ENCODE measurements at regions not wholly inside any gene's neighbourhood (a gene's known extent, or its start where the extent isn't known, plus 50 kb on each side); places are given as distances from the start of the nearest gene placed in this dataset.
A peak's percentile ranks its signal among the peaks of the same experiment; 100 is the strongest.

DNA sequence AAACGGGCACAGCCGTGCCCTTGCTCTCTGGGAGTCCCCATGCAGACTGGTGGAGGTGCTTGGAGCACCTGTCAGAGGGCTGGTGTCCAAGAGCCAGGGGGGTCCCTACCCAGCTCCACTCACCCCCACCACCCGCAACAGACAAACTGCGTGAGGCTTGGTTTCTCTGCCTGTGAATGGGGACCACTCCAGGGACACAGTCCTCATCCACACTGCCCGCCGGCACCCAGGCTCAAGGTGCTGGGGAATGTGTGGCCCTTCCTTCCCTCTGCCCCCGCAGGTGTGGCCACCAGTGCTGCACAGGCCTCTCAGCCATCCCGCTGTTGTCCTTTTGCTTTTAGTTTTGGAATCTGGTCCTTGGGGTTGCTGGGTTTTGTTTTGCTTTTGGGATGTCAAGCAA, 136.5 kb upstream of the ZNF236 start:
- DNase-seq, result no peak

DNA sequence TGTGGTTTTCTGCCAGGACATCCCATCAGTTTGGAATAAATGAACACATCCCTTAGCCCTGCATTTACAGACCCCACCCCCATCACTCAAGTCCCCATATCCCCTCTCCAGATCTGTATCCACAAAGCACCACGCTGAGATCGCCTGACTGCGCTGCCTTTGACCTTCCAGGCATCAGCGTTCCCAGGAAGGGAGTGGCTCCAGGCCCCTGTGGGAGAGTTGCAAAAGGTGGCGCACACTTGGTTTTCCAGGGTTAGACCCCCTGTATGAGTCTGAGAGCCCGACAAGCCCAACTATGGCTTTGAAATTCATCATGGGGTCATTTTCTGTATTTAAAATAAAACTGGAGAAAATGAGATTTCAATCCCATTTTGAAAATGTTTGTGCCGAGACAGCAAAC, 137.0 kb upstream of the ZNF236 start:
- no peak for DNase-seq

DNA sequence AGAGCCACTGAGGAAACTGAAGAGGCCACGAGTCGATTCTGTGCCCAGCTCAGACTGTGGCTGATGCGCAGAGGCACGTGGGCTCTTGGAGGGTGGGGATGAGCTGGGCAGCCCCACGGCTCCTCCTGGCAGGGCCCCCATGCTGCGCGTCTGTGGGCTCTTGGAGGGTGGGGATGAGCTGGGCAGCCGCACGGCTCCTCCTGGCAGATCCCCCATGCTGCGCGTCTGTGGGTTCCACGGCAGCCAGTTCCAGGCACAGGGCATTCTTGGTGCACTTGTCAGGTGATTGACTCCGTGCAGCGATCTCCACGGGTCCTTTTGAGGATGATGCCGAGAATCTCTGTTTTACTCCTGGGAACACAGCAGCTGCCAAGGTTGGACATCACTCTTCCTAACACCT, 138.1 kb upstream of the ZNF236 start:
- DNase-seq, result no peak

DNA sequence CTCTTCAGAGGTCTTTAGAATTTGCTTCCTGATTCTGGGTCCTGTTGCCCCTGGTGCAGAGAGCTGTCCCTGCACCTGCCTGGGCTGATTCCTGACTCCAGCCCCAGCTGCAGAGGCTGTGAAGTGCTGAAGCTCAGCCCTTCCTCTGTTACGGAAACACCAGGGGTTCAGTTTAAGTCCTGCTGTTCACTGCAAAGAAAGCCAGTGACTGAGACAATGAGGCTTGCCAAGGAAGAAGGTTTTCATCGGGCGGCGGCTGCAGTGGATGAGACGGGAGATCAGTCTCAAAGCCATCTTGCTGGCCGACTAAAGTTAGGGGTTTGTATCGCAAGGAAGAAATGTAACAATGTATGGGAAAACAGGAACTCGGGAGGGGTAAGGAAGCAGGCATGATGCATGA, 142.4 kb upstream of the ZNF236 start:
- DNase-seq, result no peak

DNA sequence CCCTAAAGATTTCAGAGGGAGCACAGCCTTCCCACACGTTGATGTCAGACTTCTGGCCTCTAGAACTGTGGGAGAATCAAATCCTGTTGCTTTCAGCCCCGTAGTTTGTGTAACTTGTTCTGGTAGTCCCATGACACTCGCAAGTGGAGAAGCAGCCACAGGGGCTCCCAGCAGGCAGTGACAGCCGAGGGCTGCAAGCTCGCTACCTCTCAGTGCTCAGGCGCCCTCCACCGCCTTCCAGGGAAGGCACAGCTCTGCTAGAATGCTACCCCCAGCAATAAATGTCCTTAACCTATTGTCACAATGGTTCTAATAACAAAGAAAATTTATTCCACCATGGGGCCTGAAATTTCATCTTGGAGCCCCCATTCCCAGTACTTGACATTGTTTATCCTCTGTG, 143.1 kb upstream of the ZNF236 start:
- no peak for DNase-seq

DNA sequence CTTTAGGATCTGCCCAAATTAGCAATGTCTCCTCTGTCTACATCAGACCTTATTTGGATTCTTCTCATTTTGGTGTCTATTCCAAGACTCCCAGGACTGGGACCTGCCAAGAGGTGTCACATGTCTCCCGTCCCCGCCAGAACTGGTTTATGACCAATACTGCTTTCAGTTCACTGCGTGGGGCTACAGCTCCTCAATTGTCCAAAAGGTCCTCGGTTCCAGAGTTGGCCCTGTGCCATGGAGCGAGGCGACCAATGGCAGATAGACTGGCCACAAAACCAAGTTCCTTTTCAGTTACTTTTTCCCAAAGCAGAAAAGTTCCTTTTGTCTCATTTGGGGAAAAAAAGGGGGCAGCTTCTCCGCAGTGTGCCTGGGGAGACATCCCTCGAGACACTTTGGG, 144.1 kb upstream of the ZNF236 start:
- no peak for DNase-seq

DNA sequence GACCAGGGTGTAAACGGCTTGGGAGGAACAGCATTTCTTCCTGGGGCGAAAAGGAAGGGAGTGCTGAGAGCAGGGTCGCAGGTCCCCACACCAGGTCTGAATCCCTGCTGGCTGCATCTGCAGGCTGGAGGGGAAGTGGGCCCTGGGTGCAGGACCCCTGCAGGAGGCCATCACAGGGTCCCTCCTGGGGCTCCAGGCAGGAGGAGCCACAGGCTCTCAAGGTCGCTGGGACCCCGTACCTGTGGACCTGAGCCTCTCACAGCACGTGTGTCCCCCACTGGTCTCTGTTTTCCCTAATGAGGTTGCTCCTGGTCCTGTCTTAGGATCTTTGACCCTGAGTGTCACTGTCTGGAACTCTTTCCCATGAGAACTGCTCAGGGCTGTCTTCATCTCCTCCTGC, 147.8 kb upstream of the ZNF236 start:
- DNase-seq, result no peak

DNA sequence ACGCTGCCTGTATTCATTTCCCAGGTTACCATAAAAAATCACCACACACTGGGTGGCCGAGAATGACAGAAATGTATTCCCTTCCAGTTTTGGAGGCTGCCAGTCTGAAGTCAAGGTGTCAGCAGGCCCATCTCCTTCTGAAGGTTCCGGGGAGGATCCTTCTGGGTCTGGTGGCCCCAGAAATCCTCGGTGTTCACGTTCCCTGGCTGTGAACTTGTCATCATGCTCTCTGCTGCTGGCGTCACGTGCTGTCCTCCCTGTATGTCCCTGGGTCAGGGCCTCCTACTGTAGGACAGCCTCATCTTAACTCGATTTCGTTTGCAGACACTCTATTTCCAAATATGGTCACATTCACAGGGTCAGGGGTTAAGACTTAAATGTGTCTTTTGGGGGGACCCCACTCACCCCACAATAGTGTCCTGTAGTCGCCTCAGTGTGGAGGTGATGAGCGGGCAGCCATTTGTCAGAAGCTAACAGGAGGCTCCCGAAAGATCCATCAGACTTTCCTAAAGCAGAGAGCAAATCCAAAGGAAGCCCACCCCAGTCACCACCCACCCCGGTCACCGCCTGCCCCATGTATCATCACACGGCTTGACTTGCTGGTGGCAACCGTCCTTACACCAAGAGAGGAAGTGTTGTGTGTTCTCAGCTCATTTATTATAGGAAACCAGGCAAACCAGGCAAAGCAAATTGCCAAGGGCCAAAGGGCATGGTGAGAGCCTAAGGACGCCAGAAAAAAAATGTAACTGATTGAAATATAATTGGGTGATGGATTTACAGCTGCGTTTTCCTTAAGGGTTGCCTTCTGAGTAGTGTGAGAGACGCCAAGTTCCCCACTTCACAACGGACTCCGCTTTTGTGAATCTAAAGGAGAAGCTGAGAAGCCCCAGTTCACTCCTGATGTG, 148.8 kb upstream of the ZNF236 start:
- peak; percentile 90 for DNase-seq

DNA sequence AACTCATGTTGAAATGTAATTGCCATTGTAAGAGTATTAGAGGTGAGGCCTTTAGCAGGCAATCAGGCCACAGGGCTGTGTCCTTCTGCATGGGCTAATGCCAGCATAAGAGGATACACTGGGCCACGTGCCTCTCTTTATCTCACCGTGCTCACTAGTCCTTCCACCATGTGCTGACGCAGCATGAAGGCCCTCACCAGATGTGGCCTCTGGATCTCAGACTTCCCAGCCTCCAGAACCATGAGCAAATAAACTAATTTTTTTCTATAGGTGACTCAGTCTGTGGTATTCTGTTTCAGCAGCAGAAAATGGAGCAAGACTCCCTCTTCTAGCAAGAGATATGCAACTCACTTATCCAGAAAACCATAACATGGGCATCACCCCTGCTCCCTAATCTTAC, 149.7 kb upstream of the ZNF236 start:
- no peak for DNase-seq

DNA sequence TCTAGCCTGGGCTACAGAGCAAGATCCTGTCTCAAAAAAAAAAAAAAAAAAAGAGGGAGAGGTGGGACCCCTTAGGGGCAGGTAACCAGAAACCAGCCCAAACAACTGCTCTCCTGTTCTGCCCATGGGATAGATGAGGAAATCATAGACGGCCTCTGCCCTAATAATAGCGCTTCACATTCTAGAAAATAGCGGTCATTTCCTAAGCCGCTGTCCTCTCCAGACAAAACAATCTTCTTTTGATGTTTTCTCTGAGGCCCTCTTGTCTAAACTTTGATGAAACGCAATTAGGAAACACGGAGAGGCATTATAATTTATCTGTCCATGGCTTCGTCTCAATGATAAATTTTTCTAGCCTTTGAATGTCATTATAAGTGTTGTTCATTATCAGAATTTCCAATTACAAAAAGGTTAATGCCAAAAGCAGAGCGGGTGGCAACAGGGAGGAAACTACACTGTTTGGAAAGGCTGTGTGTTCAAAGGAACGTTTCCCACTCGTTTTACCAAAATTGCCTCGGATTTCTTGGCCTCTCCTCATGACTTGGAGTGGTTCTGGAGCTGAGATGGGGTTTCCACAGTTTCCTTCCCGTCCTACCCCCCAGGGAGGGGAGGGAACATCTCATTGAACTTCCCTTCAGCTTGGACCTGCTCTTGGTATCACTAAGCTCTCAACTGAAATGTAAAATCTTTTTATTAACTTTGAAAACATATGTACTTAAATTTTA, 151.6 kb upstream of the ZNF236 start:
- DNase-seq, result no peak

DNA sequence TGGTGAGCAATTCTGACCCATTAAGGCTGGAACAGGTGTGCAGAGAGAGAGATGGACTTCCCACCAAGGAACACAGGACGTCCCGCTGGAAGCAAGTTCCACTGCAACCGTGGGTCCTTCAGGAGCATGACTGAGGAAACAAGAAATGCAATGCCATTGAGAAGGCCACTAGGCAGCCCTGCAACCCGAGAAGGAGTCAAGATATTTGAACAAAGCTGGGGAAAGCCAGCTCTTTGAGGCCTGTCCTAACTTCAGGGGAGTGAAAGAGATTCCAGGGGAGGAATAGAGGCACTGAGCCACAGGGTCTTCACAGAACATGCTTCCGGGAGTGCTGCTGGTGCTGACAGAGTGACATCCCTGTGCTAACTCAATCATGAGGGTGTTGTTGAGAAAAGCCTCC, 153.8 kb upstream of the ZNF236 start:
- no peak for DNase-seq

DNA sequence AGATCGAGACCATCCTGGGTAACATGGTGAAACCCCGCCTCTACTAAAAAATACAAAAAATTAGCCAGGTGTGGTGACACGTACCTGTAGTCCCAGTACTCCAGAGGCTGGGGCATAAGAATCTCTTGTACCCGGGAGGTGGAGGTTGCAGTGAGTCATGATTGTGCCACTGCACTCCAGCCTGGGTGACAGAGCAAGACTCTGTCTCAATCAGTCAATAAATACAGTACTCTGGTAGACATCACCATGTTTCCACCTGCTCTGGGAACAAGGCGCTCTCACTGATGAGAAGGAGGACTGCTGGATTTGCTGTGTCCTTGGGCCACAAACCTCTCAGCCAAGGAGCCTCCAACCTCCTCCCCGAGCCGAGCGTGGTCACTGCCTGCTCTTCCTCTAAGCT, 154.2 kb upstream of the ZNF236 start:
- DNase-seq, result no peak

DNA sequence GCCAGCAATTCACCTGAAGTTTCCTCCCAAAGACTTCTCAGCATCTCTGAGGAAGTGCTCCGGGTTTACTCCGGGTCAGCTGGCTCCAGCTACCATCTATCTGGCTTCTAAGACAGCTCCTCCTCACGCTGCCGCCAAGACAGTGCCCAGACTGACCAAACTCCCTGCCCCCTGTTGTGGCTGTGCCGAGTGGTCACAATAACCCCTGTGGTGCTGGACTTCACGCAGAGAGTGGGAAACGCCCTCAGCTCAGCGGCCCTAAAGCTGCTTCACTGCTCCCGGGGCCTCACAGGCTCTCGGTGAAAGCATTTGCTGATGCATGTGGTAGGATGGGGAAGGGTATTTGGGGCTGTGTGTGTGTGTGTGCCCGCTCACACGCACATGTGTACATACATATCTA, 154.8 kb upstream of the ZNF236 start:
- no peak for DNase-seq

DNA sequence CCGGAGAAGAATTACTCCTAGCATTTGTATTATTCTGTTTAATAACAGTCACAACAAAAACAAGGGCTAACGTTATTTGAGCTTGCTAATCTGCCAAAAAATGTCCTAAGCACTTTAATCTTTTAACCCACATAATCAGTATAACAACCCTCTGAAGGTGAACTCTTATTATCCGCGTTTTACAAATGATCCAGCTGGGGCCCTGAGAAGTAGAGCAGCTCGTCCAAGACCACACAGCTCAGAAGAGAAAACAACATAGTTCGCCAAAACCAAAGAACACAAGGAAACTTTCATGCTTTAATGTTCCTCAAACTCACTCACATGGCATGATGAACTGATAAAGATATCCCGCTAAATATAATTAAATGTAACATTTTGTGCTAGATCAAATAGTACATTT, 159.7 kb upstream of the ZNF236 start:
- peak; percentile 75 to 76 for DNase-seq

DNA sequence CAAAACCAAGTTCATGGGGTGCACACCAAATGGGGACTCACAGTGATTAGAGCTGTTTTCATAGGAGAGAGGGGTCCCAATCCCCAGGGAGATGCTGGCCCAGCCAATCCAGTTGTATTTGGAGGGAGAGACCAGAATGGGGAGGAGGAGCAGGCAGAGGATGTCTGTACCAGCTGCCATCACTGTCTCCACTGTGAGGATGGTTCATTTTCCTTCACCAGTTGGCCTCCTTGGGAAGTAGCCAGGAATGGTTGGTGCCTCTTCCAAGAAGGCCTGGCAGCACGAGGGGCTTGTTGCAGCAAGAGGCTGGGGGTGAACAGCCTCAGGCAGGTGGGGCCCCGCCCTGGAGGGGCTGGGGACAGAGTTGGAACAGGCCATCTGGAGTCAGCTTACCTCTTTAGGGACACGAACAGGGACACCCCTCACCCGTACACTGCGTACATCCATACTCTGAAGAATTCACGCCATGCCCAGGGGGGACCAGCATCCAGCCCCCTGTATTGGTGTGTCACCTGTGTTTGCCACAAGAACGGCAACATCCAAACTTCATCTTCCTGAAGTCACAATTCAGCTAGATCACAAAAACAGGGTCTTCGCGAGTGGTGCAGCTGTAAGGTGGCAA, 161.7 kb upstream of the ZNF236 start:
- DNase-seq, result no peak

DNA sequence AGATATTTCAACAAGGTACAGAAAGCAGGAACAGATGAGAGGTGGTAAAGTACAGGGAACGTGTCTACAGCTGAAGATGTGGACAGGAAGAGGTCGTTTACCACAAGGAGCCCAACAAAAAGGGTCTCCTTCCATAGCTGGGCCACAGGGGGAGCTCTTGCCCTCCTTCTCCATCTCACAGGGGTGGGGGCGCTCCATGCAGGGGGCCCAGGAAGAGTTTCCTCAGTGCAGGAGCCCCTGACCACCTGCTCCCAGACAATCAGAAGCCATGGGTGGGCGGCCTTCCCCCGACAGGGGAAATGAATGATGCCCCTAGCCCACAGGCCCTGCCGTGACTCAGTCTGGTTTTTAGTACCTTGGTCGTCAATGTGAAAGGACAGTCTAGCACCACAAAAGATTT, 163.6 kb upstream of the ZNF516 start:
- no peak for DNase-seq

DNA sequence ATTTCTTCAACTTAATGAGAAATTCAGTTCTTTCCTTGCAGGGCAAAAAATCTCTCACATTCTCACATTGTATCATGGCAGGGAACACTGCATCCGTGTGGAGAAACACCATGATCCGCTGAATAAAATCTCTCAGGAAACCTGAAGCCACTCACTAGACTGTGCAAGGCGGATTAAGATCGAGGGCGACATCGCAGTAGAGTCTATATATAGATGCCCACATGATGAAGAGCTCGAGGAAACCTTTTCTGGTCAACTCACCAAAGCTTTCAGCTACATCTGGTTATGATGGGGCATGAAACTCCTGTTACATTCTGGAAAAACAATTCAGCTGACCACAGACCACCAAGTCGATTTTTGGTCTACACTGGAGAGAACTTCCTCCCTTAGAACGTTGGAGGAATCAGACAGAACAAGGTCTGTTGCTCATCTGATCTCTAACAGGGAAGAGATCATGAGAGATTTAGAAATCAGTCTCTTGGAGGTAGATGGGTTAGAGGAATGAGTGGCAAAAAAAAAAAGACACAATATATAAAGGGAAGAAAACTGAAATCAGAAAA, 162.9 kb upstream of the ZNF516 start:
- DNase-seq, result no peak

DNA sequence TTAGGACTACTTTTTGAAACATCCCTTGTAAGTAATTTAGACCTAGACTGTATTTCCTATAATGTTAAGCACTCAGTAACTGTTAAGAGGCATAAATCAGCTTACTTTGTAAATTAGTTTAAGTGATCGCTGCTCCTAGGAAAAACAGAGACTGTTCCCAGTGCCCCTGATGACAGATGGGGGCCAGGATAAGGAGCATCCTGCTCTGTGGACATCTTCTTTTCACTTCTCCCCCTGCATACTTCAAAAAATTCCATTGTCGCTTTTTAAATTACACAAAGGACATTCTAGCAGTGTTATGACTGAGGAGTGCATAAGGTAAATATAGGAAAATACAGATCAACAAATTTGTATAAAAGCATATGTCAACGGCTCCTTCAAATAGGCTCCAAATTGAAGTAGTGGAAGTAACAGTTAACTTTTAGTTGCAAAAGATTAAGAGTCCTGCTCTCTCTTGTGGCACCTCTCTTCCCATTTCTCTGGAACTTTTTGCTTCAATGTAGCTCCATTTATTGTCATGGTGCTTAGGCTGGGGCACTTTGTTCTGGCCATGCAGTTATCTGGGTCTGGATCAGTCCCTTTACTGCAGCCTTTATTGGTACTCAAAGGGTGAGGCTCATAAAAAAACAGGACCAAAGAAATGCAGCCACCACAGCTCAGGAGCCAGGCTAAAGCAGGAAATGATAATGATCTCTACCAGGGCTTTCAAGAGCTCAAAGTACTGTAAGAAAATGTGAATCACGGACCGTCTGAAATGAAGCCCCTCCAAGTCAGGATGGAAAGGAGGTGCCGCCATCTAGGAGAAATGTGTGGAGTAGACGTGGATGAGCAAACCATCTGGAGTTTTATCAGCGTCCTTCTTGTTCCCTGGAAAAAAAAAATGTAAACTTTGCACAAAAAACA, 162.1 kb upstream of the ZNF516 start:
- DNase-seq, result no peak

DNA sequence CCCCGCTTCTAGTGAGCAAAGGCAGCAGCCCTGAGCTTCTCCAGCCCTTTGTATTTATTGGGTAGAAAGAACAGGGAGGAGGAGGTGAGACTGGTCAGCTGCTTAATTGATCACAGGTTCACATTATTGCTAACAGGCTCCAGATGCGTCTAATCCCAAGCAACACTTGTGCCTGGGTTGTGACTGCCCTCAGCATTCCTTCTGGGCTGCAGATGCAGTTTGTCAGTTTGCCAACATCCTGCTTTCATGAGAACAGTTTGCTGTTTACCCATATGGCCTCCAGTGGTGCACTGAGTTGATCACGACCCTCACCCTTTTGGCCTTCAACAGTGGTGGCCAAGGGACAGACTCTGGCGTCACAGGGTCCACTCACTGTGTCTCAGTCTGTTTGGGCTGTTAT, 159.5 kb upstream of the ZNF516 start:
- no peak for DNase-seq

DNA sequence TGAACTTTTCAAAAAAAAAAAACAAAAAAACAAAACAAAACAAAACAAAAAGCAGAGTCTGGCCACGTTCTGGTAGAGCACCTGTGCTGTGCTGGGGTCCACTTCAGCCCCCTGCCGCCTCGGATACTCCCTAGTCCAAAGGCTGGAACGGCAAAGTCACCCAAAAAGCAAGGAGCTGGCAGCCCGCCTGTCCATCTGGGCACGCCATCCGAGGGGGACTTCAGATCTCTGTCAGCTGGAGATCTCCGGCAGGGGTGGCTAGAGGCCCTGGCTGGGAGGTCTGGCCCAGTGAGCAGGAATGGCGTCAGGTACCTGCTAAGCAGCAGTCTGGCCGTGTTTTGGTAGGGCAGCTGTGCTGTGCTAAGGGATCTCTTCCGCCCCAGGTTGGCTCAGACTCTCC, 152.3 kb upstream of the ZNF516 start:
- DNase-seq, result no peak

DNA sequence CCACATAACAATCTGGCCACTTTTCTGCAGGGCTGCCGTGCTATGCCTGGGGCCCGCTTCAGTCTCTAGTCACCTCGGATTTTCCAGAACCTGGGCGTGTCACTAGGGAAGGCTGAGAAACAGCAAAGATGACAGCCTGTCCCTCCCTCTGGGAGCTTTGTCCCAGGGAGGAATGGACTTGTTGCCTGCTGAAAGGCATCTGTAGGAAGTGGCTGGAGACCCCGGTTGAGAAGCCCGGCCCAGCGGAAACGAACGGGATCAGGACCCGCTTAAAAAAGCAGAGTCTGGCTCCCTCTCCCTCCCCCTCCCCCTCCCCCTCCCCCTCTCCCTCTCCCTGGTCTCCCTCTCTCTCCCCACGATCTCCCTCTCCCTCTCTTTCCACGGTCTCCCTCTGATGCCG, 149.5 kb upstream of the ZNF516 start:
- DNase-seq, result no peak

DNA sequence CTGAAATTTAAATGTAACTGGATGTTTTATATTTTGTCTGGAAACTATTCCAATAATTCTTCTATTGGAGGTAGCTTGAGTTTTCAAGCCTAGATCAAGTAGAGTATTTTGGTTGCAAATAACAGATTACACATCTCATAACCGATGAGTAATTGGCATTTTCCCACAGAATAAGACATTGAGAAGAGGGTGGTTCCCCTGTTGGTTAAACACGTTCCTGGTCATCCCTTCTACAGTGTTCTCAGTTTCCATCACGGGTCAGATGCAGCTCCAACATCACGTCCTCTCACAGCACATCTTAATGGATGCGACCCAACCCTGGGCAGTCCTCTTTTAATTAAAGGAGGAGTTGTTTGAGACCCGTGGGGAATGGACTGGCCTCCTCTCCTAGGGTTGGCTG, 149.0 kb upstream of the ZNF516 start:
- no peak for DNase-seq

All from right lung (tissue), 2 donors.